ENCODE measurements at regions not wholly inside any gene's neighbourhood (a gene's known extent, or its start where the extent isn't known, plus 50 kb on each side); places are given as distances from the start of the nearest gene placed in this dataset.

- ATAC-seq = peak; percentile 74
- no peak for TF ChIP-seq ISL1 (CRISPR knock-in tag; IDR thresholded peaks at IDR 0.05)
- no peak for TF ChIP-seq PATZ1 (CRISPR knock-in tag; IDR thresholded peaks at IDR 0.05; ENCODE audit: borderline replicate concordance)
- no peak for TF ChIP-seq ZFP3 (CRISPR knock-in tag; IDR thresholded peaks at IDR 0.05)
- no peak for TF ChIP-seq RARB (CRISPR knock-in tag; IDR thresholded peaks at IDR 0.05)
- no peak for TF ChIP-seq GLIS3 (CRISPR knock-in tag; IDR thresholded peaks at IDR 0.05)
Measured at GRCh38 chr2:143907801-143908200, 612.1 kb downstream of the ZEB2 start.

GRCh38 chr2:143906850-143907249 is 613.1 kb downstream of the ZEB2 start:
- TF ChIP-seq PATZ1 (CRISPR knock-in tag; IDR thresholded peaks at IDR 0.05; ENCODE audit: borderline replicate concordance) = no peak
- TF ChIP-seq TCF4 (CRISPR knock-in tag; IDR thresholded peaks at IDR 0.05; ENCODE audit: borderline replicate concordance) = no peak
- no peak for TF ChIP-seq ZNF565 (CRISPR knock-in tag; conservative IDR thresholded peaks at IDR 0.05; ENCODE audit: low read depth)
- no peak for TF ChIP-seq ESRRG (CRISPR knock-in tag; IDR thresholded peaks at IDR 0.05)
- TF ChIP-seq CREB5 (CRISPR knock-in tag; IDR thresholded peaks at IDR 0.05; ENCODE audit: low read depth) = no peak
- TF ChIP-seq BACH2 (CRISPR knock-in tag; IDR thresholded peaks at IDR 0.05; ENCODE audit: borderline replicate concordance) = no peak
- no peak for TF ChIP-seq ISL1 (CRISPR knock-in tag; IDR thresholded peaks at IDR 0.05)
- ATAC-seq = no peak

- ATAC-seq = no peak
- TF ChIP-seq ZNF8 (CRISPR knock-in tag; IDR thresholded peaks at IDR 0.05) (no peak), ARNTL (CRISPR knock-in tag; IDR thresholded peaks at IDR 0.05; ENCODE audit: borderline replicate concordance, low read depth) (no peak), CSRNP3 (CRISPR knock-in tag; IDR thresholded peaks at IDR 0.05) (no peak), ZNF70 (CRISPR knock-in tag; IDR thresholded peaks at IDR 0.05) (no peak), ZNF565 (CRISPR knock-in tag; conservative IDR thresholded peaks at IDR 0.05; ENCODE audit: low read depth) (no peak), TSHZ2 (CRISPR knock-in tag; IDR thresholded peaks at IDR 0.05) (no peak), PATZ1 (CRISPR knock-in tag; IDR thresholded peaks at IDR 0.05; ENCODE audit: borderline replicate concordance) (no peak), CREB5 (CRISPR knock-in tag; IDR thresholded peaks at IDR 0.05; ENCODE audit: low read depth) (no peak), OSR1 (CRISPR knock-in tag; IDR thresholded peaks at IDR 0.05) (no peak), CSDC2 (CRISPR knock-in tag; IDR thresholded peaks at IDR 0.05) (no peak), ZFP3 (CRISPR knock-in tag; IDR thresholded peaks at IDR 0.05) (no peak), POU6F1 (CRISPR knock-in tag; IDR thresholded peaks at IDR 0.05; ENCODE audit: borderline replicate concordance, low read depth) (no peak), RARB (CRISPR knock-in tag; IDR thresholded peaks at IDR 0.05) (no peak)
Measured at GRCh38 chr2:143905587-143905986, 614.3 kb downstream of the ZEB2 start.
